PC-9 (cell line): ENCODE measurements at regions not wholly inside any gene's neighbourhood (a gene's known extent, or its start where the extent isn't known, plus 50 kb on each side); places are given as distances from the start of the nearest gene placed in this dataset.

Experiments used
- BruUV-seq: library from RNA; stranded (reverse); fragments of 400-500 nt; replicated peaks from 2 replicates; lab custom pipeline; 2021; lab: Mats Ljungman, UMichigan
- CTCF ChIA-PET: fragments of 300-600 bp; sonication (Branson Sonifier 250); formaldehyde crosslinking; loops from one replicate; lab custom pipeline; 2022; ENCODE audit warnings: antibody characterized with exemption; lab: Charles Lee
- POLR2A ChIA-PET: fragments of 300-600 bp; sonication (Branson Sonifier 250); formaldehyde crosslinking; loops from one replicate; lab custom pipeline; 2022; ENCODE audit warnings: antibody characterized with exemption; ENCODE audit not compliant: unreplicated experiment; lab: Charles Lee
- DNase-seq, 2 experiments: peaks; one replicate each; pipeline versions ENCODE4 v3.0.0 to v3.0.0-alpha.2; 2015 to 2022; ENCODE audit warnings: mixed read lengths in 1 of 2
- H2AFZ ChIP-seq: fragments of 200-600 bp; sonication (generic); 2 replicates; pipeline ENCODE4 v1.8.1; 2017; ENCODE audit warnings: antibody characterized with exemption
- H3F3A ChIP-seq: fragments of 200-600 bp; sonication (generic); 2 replicates; pipeline ENCODE4 v1.8.1; 2017; ENCODE audit warnings: antibody characterized with exemption, mild to moderate bottlenecking, low read depth; ENCODE audit not compliant: insufficient read depth
- H3K27ac ChIP-seq: fragments of 200-600 bp; sonication (generic); 2 replicates; pipeline ENCODE4 v1.6.1; 2016; ENCODE audit warnings: mixed run types
- H3K27me3 ChIP-seq: fragments of 200-600 bp; sonication (generic); 2 replicates; pipeline ENCODE4 v1.6.1; 2016; ENCODE audit warnings: low read depth, mixed run types; ENCODE audit not compliant: insufficient read depth
- H3K36me3 ChIP-seq: fragments of 200-600 bp; sonication (generic); 2 replicates; pipeline ENCODE4 v1.6.1; 2016; ENCODE audit warnings: low read depth, mixed run types
- H3K4me1 ChIP-seq: fragments of 200-600 bp; sonication (generic); replicated peaks from 2 replicates; pipeline ENCODE4 v1.6.1; 2016; ENCODE audit warnings: mixed run types; ENCODE audit not compliant: insufficient read depth
- H3K4me2 ChIP-seq: fragments of 200-600 bp; sonication (generic); 2 replicates; pipeline ENCODE4 v1.6.1; 2017; ENCODE audit warnings: mixed run types
- H3K4me3 ChIP-seq: fragments of 200-600 bp; sonication (generic); 2 replicates; pipeline ENCODE4 v1.6.1; 2016; ENCODE audit warnings: mixed run types
- H3K79me2 ChIP-seq: fragments of 200-600 bp; sonication (generic); 2 replicates; pipeline ENCODE4 v1.6.1; 2017; ENCODE audit warnings: low read depth, mixed run types
- H3K9me2 ChIP-seq: fragments of 200-600 bp; sonication (generic); 2 replicates; pipeline ENCODE4 v1.8.1; 2017; ENCODE audit warnings: mild to moderate bottlenecking; ENCODE audit not compliant: insufficient read depth
- H3K9me3 ChIP-seq: fragments of 200-600 bp; sonication (generic); 2 replicates; pipeline ENCODE4 v1.8.1; 2016; ENCODE audit warnings: low read depth; ENCODE audit not compliant: insufficient read depth
- H4K20me1 ChIP-seq: fragments of 200-600 bp; sonication (generic); 2 replicates; pipeline ENCODE4 v1.8.1; 2017; ENCODE audit not compliant: insufficient read depth
- EZH2 ChIP-seq: fragments of 200-600 bp; sonication (generic); IDR thresholded peaks from 2 replicates; pipeline ENCODE4 v1.8.0; 2017; ENCODE audit warnings: antibody characterized with exemption, low read depth
- intact Hi-C: fragments of 100-400 bp; cut with micrococcal nuclease; formaldehyde crosslinking; loops from one replicate; pipeline ENCODE4 v1.10.0; 2022; ENCODE audit not compliant: unreplicated experiment
- TF ChIP-seq, protein P1 (sequence below): fragments of 200-600 bp; sonication (generic); conservative IDR thresholded peaks from 2 replicates; pipeline ENCODE4 v1.6.1; 2017; ENCODE audit warnings: mixed run types, antibody characterized with exemption, mild to moderate bottlenecking, moderate library complexity

DNA sequence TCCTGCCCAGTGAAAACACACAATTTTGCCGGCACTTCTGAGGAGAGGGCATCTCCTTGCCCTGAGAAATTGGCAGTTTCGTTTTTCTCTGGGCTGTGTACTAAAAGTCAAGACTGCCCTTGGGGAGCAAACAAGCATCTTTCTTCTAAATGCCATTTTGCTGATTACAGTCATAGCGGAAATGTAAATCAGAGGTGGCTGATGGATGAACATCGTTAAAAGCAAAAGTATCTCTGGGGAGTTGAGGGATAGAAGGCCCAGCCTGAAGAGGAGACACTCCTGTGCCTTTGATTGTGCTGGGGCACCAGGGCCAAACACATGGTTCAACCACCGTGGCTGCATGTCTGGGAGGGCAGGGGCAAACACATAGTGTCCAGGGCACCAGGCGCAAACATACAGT, 49.8 kb downstream of the ABCC12 start:
- no peak for DNase-seq
- no peak for TF ChIP-seq EZH2
- TF ChIP-seq, protein P1, sequence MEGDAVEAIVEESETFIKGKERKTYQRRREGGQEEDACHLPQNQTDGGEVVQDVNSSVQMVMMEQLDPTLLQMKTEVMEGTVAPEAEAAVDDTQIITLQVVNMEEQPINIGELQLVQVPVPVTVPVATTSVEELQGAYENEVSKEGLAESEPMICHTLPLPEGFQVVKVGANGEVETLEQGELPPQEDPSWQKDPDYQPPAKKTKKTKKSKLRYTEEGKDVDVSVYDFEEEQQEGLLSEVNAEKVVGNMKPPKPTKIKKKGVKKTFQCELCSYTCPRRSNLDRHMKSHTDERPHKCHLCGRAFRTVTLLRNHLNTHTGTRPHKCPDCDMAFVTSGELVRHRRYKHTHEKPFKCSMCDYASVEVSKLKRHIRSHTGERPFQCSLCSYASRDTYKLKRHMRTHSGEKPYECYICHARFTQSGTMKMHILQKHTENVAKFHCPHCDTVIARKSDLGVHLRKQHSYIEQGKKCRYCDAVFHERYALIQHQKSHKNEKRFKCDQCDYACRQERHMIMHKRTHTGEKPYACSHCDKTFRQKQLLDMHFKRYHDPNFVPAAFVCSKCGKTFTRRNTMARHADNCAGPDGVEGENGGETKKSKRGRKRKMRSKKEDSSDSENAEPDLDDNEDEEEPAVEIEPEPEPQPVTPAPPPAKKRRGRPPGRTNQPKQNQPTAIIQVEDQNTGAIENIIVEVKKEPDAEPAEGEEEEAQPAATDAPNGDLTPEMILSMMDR, result no peak
- H3K79me2 ChIP-seq, result no peaks in the 10 kb centered on the region
- no peaks in the 10 kb centered on the region for H3K9me2 ChIP-seq
- H3K27me3 ChIP-seq, result no peaks in the 10 kb centered on the region
- H3F3A ChIP-seq, result no peaks in the 10 kb centered on the region
- H3K36me3 ChIP-seq, result no peaks in the 10 kb centered on the region
- intact Hi-C loops, result no loop called here
- H2AFZ ChIP-seq, result no peak overlapping the region
- no peaks in the 10 kb centered on the region for H4K20me1 ChIP-seq
- ChIA-PET CTCF (no interaction called here), POLR2A (no interaction called here)
- no peak overlapping the region for H3K27ac ChIP-seq
- no TSS peak for BruUV-seq
- H3K4me1 ChIP-seq, result no peaks in the 10 kb centered on the region
- H3K4me2 ChIP-seq, result no peak overlapping the region
- H3K4me3 ChIP-seq, result no peak overlapping the region
- H3K9me3 ChIP-seq, result no peaks in the 10 kb centered on the region

- no peak overlapping the region for H2AFZ ChIP-seq
- DNase-seq, result no peak
- TF ChIP-seq, protein P1, result no peak
- no peak for TF ChIP-seq EZH2
- ChIA-PET CTCF (no interaction called here), POLR2A (no interaction called here)
- no TSS peak for BruUV-seq
- H3F3A ChIP-seq, result no peaks in the 10 kb centered on the region
- no peak overlapping the region for H3K4me2 ChIP-seq
- no peaks in the 10 kb centered on the region for H3K27me3 ChIP-seq
- intact Hi-C loops, result no loop called here
- H3K9me2 ChIP-seq, result no peaks in the 10 kb centered on the region
- H3K4me3 ChIP-seq, result no peak overlapping the region
- no peaks in the 10 kb centered on the region for H3K79me2 ChIP-seq
- H3K36me3 ChIP-seq, result no peaks in the 10 kb centered on the region
- no peaks in the 10 kb centered on the region for H3K9me3 ChIP-seq
- H3K27ac ChIP-seq, result no peak overlapping the region
- no peaks in the 10 kb centered on the region for H3K4me1 ChIP-seq
- no peaks in the 10 kb centered on the region for H4K20me1 ChIP-seq
Measured at GRCh38 chr16:48105456-48105855, 50.3 kb downstream of the ABCC12 start.

GRCh38 chr16:48103591-48103990, 52.2 kb downstream of the ABCC12 start:
- no peaks in the 10 kb centered on the region for H3K4me1 ChIP-seq
- no peak overlapping the region for H3K4me3 ChIP-seq
- H3K27ac ChIP-seq, result no peak overlapping the region
- no peak for TF ChIP-seq EZH2
- TF ChIP-seq, protein P1, result no peak
- no peak overlapping the region for H3K4me2 ChIP-seq
- ChIA-PET CTCF (no interaction called here), POLR2A (no interaction called here)
- H2AFZ ChIP-seq, result no peak overlapping the region
- no peaks in the 10 kb centered on the region for H3K36me3 ChIP-seq
- intact Hi-C loops, result no loop called here
- H3K79me2 ChIP-seq, result no peaks in the 10 kb centered on the region
- H3K9me2 ChIP-seq, result no peaks in the 10 kb centered on the region
- no peaks in the 10 kb centered on the region for H3F3A ChIP-seq
- H3K9me3 ChIP-seq, result no peaks in the 10 kb centered on the region
- H3K27me3 ChIP-seq, result no peaks in the 10 kb centered on the region
- H4K20me1 ChIP-seq, result no peaks in the 10 kb centered on the region
- DNase-seq, result no peak
- BruUV-seq, result no TSS peak
